HEK293 (cell line): ENCODE measurements at regions not wholly inside any gene's neighbourhood (a gene's known extent, or its start where the extent isn't known, plus 50 kb on each side); places are given as distances from the start of the nearest gene placed in this dataset.

Experiments used
- KLF8 ChIP-seq: fragments of 450-650 bp; formaldehyde crosslinking; IDR thresholded peaks from 2 replicates; pipeline ENCODE4 v1.5.1; 2016; ENCODE audit warnings: missing biosample characterization, missing genetic modification characterization
- YY1 ChIP-seq: fragments of 450-650 bp; formaldehyde crosslinking; IDR thresholded peaks from 2 replicates; pipeline ENCODE4 v1.5.1; 2018; ENCODE audit warnings: missing biosample characterization, missing genetic modification characterization
- ZNF169 ChIP-seq: fragments of 450-650 bp; formaldehyde crosslinking; IDR thresholded peaks from 2 replicates; pipeline ENCODE4 v1.5.1; 2016; ENCODE audit warnings: missing biosample characterization, missing genetic modification characterization
- ZNF24 ChIP-seq: fragments of 450-650 bp; formaldehyde crosslinking; IDR thresholded peaks from 2 replicates; pipeline ENCODE4 v1.5.1; 2016; ENCODE audit warnings: missing biosample characterization, missing genetic modification characterization
- ZNF549 ChIP-seq: fragments of 450-650 bp; IDR thresholded peaks from 2 replicates; pipeline ENCODE4 v1.5.1; 2018; ENCODE audit warnings: missing biosample characterization, missing genetic modification characterization, mild to moderate bottlenecking, inconsistent platforms, moderate library complexity
- ZNF561 ChIP-seq: fragments of 450-650 bp; IDR thresholded peaks from 2 replicates; pipeline ENCODE4 v1.5.1; 2018; ENCODE audit warnings: missing biosample characterization, missing genetic modification characterization, borderline replicate concordance
- TF ChIP-seq, protein P1 (sequence below): fragments of 450-650 bp; formaldehyde crosslinking; IDR thresholded peaks from 2 replicates; pipeline ENCODE4 v1.5.1; 2016; ENCODE audit warnings: missing biosample characterization, missing genetic modification characterization
- TF ChIP-seq, protein P2 (sequence below): fragments of 450-650 bp; formaldehyde crosslinking; IDR thresholded peaks from 2 replicates; pipeline ENCODE4 v1.5.1; 2016; ENCODE audit warnings: missing biosample characterization, missing genetic modification characterization
- TF ChIP-seq, protein P3 (sequence below): fragments of 450-650 bp; formaldehyde crosslinking; IDR thresholded peaks from 2 replicates; pipeline ENCODE4 v1.5.1; 2016; ENCODE audit warnings: missing biosample characterization, missing genetic modification characterization, borderline replicate concordance

DNA sequence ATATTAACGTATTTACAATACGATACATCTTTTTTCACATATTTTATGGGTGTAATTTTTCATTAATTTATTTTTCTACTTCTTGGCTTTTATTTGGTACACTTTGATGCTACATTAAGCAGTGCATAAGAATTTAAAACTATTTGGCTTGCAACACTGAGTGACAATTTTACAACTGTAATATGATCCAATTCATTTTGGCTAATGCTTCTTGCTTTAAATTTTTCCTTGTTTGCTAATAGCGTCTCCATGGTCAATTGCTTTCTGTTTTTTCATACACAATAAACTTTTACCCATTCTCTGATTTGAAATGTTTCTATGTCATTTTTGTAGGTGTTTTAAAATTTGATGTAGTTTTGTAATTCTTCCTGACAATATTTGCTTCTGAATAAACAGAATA is 773.2 kb downstream of the FAM181B start:
- TF ChIP-seq YY1 (tag by site-specific recombination) (no peak), ZNF549 (tag by site-specific recombination) (no peak), KLF8 (tag by site-specific recombination) (no peak), ZNF561 (tag by site-specific recombination) (no peak), ZNF169 (tag by site-specific recombination) (no peak), ZNF24 (tag by site-specific recombination) (no peak)
- TF ChIP-seq, protein P1, sequence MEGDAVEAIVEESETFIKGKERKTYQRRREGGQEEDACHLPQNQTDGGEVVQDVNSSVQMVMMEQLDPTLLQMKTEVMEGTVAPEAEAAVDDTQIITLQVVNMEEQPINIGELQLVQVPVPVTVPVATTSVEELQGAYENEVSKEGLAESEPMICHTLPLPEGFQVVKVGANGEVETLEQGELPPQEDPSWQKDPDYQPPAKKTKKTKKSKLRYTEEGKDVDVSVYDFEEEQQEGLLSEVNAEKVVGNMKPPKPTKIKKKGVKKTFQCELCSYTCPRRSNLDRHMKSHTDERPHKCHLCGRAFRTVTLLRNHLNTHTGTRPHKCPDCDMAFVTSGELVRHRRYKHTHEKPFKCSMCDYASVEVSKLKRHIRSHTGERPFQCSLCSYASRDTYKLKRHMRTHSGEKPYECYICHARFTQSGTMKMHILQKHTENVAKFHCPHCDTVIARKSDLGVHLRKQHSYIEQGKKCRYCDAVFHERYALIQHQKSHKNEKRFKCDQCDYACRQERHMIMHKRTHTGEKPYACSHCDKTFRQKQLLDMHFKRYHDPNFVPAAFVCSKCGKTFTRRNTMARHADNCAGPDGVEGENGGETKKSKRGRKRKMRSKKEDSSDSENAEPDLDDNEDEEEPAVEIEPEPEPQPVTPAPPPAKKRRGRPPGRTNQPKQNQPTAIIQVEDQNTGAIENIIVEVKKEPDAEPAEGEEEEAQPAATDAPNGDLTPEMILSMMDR (tag by site-specific recombination): no peak
- TF ChIP-seq, protein P2, sequence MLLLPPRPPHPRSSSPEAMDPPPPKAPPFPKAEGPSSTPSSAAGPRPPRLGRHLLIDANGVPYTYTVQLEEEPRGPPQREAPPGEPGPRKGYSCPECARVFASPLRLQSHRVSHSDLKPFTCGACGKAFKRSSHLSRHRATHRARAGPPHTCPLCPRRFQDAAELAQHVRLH (tag by site-specific recombination): no peak
- TF ChIP-seq, protein P3, sequence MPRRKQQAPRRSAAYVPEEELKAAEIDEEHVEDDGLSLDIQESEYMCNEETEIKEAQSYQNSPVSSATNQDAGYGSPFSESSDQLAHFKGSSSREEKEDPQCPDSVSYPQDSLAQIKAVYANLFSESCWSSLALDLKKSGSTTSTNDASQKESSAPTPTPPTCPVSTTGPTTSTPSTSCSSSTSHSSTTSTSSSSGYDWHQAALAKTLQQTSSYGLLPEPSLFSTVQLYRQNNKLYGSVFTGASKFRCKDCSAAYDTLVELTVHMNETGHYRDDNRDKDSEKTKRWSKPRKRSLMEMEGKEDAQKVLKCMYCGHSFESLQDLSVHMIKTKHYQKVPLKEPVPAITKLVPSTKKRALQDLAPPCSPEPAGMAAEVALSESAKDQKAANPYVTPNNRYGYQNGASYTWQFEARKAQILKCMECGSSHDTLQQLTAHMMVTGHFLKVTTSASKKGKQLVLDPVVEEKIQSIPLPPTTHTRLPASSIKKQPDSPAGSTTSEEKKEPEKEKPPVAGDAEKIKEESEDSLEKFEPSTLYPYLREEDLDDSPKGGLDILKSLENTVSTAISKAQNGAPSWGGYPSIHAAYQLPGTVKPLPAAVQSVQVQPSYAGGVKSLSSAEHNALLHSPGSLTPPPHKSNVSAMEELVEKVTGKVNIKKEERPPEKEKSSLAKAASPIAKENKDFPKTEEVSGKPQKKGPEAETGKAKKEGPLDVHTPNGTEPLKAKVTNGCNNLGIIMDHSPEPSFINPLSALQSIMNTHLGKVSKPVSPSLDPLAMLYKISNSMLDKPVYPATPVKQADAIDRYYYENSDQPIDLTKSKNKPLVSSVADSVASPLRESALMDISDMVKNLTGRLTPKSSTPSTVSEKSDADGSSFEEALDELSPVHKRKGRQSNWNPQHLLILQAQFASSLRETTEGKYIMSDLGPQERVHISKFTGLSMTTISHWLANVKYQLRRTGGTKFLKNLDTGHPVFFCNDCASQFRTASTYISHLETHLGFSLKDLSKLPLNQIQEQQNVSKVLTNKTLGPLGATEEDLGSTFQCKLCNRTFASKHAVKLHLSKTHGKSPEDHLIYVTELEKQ (tag by site-specific recombination): no peak
